NCI-H187 (cell line): ENCODE measurements at regions not wholly inside any gene's neighbourhood (a gene's known extent, or its start where the extent isn't known, plus 50 kb on each side); places are given as distances from the start of the nearest gene placed in this dataset.

ENCODE experiments used
- DNase-seq, 2 experiments: peaks; one replicate each; lab custom pipeline; 2025; lab: John Stamatoyannopoulos, UW

DNA sequence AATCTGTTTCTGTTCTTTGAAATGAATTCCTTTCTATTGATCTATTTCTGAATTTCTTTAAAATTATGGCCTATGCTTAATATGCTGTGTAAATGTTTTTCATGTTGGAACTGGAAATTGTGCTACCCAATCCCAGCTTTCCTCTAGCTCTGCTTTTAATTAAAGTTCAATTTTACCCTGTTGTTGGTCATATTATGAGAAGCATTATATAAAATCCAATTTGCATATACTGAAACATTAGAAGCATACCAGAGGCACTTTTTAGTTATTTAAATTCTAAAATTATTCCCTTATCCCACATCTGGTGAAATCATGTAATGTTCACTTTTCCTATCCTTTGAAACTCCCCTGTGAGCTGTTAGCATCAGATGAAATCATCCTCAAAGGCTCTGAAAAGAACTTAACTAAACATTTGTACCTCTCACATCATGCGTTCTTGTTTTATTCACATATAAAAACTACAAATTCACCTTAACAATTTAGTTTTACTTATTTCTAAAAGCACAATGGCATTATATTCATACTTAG lies 160.6 kb upstream of the COL21A1 start:
- DNase-seq, result no peak

DNA sequence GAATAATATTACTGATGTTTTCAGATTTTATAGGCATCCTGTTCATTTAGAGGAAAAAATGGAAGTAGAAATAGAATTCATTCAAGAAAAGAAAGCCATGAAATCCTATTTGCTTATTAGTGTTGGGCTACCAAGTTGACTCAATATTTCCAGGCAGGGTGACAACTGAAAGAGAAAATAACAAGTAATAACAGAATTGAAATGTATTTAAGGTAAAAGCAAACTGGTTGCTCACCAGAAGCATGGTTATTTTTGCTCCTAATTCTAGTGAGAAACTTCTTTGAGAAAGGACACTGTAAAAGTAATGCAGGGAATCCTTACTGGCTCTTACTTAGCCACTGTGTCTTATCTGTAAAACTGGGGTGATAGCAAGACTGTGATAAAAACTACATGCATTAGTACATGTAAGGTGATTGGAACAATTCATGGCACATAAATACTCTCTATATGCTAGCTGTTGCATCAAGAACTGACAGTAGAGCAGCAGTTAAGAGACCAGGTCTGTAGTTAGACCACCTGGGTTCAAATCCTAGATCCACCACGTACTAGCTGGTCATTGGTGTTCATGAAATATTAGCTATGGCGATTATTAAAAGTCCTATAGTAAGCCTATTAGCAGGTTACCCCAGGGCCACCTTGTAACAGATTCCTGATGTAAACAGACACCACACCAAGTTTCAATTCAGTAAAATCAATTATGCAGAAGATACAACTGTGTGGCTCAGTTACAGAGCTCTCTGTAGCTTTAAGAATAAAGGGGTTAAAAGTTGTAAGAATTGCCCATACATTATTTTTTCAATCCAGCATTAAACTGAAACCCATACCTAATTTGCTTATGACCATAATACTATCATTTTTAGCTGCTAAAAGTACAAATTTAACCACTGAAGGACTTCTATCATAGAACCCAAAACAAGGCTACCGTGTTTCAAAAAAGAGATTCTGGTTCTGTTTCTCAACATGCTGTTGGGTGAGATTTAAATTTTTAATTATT lies 159.2 kb upstream of the COL21A1 start:
- no peak for DNase-seq

DNA sequence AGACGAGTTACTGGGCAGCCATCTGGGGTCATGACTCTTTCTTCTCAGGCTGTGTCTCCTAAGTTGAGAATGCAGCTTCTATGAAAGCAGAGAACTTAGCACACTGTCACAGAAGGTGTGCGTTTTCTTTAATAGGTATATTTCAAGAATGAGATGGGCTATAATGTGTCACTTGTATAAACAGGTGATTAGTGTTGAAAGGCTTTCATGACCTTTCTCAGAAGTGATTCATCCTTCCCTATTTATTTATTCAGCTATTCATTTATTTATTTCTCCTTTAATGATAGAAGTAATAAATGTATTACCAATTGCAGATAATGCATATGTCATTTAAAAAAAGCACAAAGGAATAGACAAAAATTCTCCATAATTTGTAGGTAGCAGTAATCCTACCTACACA lies 157.2 kb upstream of the COL21A1 start:
- DNase-seq, result no peak

DNA sequence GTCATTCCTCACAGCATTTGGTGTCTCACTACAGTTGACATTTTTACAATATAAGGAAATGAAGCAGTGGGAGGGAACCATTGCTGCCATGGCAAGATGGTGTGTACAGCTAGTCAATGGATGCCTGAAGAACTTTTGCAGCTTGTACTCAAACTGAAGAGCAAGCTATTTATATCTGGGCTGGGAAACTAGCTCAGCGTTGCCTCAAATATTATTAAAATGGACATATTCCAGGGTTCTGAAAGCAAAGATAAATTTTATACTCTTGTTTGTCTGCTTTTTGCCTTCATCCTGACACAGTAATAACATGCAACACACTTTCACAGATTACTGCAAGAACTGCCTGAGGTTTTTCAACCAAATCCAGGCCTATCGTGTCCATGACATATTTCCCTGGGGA lies 156.4 kb upstream of the COL21A1 start:
- DNase-seq, result no peak

DNA sequence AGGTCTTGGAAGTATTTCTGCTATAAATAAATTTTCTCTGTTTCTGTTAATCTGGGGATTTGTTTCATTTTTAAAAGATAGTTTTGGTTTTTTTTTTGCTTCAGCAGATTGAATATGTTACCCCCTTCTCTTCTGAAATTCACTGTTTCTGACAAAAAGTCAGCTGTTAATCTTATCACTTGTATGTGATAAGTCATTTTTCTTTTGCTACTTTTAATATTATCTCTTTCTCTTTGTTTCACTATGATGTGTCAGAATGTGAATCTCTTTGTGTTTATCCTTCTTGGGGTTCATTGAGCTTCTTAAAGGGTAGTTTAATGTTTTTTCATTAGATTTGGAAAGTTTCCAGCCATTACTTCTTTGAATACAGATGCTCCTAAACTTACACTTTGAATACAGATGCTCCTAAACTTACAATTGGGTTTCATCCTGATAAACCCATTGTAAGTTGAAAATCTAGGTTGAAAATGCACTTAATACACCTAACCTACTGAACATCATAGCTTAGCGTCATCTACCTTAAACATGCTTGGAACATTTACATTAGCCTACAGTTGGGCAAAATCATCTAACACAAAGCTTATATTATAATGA lies 154.2 kb upstream of the COL21A1 start:
- no peak for DNase-seq

DNA sequence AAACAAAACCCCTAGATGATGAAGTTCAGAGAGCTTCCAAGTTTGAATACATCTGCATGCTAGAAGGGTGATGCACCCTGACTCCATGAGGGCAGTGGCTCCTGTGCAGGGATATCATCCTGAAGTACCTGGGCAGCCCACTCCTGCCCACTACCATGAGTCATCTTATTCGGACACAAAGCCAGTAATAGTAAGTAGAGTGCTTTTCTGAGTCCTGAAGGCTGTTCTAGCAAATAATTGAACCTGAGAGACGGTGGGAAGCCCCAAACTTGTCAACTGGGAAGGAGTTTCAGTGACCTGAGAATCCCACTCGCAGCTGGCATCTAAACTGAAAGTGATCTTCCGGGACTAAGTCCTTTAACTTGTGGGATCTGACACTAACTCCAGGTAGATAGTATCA lies 152.9 kb upstream of the COL21A1 start:
- no peak for DNase-seq

DNA sequence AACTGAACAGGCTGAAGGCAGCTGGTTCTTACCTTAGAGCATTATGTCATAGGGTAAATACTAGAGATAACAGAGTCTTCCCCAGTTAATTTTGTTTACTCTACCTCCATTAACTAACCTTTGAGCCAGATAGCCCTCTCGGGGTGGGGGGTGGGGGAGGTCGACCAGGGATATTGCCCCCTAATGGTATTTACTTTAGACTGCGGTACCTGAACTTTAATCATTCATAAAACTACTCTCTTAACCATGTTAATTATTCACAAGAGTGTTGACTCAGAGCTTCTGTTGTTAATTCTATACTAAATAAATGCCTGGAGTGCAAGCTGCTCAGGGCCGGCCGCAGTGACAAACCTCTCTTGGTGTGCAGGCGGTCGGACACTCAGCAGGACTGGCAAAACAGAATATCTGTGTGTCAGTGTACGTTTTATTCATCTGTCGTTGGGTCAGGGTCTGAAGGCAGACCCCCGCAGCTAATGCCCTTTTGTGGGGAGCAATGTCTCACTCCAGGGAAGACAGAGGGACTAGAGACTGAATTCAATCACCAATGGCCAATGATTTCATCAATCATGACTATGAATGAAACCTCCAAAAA lies 152.4 kb upstream of the COL21A1 start:
- no peak for DNase-seq

DNA sequence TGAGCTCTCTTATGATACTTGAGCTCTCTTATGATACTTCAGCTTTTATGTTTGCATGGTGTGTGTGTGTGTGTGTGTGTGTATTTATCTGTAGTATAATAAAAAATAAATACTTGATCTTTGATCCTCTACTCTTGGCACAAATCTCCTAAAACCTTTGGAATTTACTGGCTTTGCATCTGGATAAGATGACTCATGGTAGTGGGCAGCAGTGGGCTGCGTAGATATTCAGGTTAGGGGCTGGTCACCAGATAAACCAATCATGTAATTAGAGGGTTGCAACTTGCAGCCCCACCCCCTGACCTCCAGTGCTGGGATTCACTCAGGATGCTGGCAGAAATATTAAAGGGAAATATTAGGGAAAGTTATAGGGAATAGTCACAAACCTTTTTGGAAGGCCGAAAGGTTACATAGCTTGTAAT lies 151.9 kb upstream of the COL21A1 start:
- no peak for DNase-seq

DNA sequence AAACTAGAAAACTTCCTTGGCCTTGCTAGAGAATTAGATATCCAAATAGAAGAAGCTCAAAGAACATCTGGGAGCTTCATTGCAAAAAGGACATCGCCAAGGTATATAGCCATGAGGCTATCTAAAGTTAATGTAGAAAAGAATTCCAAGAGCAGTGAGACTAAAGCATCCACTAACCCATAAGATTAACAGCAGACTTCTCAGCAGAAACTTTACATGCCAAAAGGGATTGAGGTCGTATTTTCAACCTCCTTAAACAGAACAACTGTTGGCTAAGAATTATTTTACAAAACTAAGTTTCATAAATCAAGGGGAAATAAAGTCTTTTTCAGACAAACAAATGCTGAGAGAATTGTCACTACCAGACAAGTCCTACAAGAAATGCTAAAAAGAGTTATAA lies 149.1 kb upstream of the COL21A1 start:
- no peak for DNase-seq

DNA sequence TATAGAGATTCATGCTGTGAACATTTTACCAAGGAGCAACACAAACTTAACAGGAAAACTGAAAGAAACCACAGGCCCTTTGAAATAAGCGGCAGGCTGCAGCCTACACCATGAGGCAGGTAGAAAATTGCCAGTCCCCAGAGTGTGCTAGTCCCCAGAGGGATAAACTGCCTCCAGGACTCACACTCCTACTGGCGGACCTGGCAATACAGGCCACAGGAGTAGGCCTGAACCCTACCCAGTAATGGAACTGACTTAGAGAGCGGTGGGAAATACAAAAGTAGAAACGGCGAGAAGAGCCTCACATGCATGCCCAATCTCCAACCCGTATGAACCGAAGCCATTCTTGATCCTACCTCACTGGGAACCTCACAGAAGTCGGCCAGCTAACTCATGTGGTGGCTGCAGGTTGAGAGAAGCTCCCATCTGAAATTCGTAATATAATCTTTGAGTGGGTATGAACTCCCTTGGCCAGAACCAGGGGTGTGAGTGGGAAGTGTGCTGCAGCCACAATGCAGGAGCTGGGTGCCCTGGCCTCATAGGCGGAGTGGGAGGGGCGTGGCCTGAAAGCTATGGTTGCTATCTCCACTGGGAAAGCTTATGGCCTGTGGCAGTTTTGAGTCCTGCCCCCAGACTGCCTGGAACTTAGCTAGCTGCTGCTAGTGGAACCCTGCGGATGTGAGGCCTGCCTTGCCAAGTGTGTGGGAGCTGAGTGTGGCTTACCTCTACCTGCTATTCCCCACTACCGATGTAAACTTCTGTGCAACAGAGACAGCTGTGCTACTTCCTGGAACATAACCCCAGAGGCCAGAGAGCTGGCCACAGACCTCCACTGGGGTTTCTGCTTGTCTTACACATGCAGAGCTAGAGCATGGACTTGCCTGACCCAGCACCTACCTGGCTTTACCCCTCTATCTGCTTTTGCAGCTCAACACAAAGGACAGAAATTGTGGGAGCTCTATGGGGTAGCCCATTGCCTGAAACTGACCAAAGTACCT lies 146.5 kb upstream of the COL21A1 start:
- no peak for DNase-seq

DNA sequence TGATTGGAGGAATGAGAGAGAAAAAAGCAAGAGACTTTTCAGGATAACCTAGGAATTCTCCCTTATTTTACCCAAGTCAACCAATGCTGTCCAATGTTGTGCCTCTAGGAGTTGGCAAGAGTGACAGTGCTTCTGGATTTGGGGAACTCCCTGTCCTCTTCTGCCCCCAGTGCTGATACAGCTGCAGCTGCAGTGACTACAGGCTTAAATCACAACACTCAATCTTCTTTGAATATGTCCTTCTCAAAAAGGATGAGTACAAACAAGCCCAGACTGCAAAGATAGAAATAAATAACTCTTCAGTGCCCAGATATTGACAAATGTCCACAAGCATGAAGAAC lies 141.0 kb upstream of the COL21A1 start:
- DNase-seq, result no peak

DNA sequence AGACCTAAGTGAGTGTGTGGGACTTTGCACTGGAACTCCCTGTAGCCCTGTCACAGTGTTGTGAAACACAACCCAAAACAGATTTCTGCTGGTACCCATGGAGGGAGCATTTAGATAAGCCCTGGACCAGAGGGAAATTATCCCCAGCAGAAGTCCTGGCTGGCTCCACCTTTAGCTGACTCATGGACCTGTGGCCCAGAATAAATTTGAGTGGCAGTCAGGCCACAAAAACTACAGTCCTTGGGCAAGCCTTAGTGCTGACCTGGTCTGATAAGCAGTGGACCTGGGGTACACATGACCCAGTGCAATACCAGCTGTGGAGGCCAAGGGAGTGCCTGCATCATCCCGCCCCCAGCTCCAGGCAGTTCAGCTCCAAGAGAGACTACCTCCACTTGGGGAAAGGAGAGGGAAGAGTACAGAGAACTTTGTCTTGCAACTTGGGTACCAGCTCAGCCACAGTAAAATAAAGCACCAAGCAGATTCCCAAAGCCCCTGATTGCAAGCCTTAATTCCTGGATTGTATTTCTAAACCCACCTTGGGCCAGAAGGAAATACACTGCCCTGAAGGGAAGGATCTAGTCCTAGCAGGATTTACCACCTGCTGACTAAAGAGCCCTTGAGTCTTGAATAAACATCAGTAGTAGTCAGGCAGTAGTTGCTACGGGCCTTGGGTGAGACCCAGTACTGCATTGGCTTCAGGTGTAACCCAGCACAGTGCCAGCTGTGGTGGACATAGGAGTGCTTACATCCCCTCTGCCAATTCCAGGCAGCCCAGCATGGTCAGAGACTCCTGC lies 140.4 kb upstream of the COL21A1 start:
- peak; percentile 65 to 69 for DNase-seq

DNA sequence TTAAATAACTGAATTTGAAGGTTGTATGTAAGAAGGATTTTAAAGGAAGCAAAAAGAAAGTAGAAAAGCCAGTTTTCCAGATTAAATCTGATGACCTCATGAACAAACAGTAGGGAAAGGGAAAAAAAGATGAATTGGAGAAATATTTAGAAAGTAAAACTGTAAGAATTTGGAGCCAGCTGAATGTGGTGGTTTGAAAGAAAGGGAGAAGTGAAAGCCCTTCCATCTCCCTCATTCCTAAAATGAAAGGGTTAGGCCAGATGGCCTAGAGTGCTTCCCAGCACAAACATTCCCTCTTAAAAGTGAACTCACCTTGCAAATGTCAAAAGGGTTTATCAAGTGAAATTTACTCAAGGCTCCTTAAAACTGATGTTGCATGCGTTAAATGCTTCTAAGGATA lies 139.3 kb upstream of the COL21A1 start:
- DNase-seq, result no peak

DNA sequence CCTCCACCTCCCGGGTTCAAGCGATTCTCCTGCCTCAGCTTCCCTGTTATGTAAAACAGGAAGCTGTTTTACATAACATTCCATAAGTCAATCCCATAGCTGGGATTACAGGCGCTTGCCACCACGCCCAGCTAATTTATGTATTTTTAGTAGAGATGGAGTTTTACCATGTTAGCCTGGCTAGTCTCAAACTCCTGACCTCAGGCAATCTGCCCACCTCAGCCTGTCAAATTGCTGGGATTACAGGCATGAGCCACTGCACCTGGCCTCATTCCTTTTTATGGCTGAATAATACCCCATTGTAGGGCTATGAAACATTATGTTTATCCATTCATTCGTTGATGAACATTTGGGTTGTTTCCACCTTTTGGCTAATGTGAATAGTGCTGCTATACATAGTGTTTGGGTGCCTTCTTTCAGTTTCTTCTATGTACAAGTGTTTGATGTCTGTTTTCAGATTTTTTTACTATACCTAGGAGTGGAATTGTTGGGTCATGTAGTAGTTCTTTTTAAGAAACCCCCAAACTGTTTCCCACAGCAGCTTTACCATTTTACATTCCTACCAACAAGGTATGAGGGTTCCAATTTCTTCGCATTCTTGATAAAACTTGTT lies 138.7 kb upstream of the COL21A1 start:
- DNase-seq, result no peak

DNA sequence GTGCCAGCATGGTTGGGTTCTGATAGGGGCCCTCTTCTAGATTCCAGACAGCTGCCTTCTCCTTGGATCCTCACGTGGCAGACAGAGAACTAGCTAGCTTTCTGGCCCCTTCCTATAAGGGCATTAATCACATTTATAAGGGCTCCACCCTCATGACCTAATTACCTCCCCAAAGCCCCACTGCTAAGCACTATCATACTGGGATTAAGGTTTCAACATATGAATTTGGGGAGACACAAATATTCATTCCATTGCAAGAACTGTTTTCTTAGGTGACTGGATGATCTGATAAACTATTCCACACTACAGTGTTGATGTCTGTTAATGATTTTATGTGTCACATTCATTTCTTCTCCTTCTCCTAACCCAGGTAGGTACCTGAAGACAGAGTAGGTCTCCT lies 135.8 kb upstream of the COL21A1 start:
- no peak for DNase-seq

DNA sequence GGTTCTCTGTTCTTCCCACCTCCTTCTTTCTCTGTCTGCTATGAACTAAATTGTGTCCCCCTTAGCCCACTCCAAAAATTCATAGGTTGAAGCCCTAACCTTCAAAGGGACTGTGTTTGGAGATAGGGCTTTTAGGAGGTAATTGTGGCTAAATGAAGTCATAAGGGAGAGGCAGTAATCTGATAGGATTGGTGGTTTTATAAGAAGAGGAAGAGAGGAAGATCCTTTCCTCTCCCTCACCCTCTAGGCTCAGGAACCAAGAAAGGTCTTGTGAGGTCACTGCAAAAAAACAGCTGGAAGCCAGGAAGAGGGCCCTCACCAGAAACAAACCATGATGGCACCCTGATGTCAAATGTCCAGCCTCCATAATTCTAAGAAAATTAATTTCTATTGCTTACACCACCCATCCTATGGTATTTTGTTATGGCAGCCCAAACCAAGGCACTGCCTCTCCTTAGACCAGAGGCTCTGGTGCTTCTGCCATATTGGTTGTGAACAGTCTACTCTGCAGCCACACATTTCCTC lies 135.1 kb upstream of the COL21A1 start:
- DNase-seq, result no peak

DNA sequence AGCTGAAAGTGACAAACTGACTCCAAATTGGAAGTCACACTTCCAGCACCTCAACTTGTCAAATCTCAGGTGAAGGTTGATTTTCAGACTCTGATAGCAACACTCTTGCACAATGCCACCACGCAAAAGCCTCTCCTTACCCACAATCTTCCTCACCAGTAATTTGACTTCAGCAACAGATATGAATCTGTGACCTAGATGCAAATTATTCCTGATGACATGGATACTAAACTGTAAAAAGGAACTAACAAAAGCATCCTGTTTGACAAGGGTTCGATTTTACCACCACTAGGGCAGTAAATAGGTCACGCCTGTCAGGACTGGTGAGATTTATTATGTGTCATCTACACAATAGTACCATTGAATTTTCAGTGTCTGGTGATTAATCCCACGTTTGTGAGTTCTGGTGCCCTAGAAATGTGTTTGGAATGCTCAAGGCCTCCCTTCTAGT lies 134.4 kb upstream of the COL21A1 start:
- no peak for DNase-seq

DNA sequence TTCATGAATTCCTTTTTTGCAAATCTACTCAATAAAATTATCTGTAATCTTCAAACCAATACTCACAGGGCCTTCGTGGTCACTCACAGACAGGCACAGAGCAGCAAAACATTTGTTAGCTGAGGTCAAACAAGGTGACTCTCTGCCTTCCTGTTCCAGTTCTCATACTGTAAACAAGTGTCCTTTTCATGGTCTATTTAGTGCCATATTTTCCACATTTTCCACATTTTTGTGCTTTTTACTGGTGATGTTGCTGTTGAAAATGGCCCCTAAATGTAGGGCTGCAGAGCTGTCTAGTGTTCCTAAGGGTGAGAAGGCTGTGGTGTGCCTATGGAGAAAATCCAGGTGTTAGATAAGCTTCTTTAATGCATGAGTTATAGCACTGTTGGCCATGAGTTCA lies 133.1 kb upstream of the COL21A1 start:
- no peak for DNase-seq

DNA sequence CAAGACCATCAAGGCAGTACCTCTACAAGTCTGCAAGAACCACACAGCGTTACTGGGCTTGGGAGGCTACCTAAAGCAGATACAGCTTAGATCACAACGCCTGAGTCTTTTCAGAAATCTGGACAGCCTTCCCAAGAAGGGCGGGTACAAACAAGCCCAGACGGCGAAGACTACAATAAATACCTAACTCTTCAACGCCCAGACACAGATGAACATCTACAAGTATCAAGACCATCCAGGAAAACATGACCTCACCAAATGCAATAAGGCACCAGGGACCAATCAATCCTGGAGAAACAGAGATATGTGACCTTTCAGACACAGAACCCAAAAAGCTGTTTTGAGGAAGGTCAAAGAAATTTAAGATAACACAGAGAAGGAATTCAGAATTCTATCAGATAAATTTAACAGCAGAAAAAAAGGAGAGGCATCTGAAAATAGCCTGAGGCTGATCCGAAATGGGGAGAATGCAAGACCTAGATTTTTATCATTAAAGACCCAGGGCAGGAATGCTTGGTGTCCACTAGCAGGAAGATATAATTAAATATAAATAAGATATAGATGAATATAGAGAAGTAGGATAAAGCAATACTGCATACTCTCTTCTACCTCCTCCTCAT lies 131.7 kb upstream of the COL21A1 start:
- no peak for DNase-seq

DNA sequence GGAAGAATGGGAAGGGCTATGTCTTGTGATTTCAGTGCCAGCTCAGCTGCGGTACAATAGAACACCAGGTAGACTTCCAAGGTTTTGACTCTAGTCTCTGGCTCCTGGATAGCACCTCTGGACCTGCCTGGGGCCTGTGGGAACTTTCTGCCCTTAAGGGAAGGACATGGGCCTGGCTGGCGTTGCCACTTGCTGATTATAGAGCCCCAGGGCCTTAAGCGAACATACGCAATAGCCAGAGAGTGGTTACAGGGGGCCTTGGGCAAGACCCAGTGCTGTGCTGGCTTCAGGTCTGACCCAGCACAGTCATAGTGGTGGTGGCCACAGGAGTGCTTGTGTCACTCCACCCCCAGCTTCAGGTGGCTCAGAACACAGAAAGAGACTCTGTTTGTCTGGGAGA lies 131.1 kb upstream of the COL21A1 start:
- DNase-seq, result no peak
